GM12872 (cell line): ENCODE measurements at regions not wholly inside any gene's neighbourhood (a gene's known extent, or its start where the extent isn't known, plus 50 kb on each side); places are given as distances from the start of the nearest gene placed in this dataset.

Source experiments
- TF ChIP-seq, protein P1 (sequence below): IDR thresholded peaks from 3 replicates; pipeline ENCODE4 v1.5.1; 2011; ENCODE audit warnings: low read depth, mild to moderate bottlenecking, low read length, moderate library complexity; ENCODE audit not compliant: insufficient read depth

DNA sequence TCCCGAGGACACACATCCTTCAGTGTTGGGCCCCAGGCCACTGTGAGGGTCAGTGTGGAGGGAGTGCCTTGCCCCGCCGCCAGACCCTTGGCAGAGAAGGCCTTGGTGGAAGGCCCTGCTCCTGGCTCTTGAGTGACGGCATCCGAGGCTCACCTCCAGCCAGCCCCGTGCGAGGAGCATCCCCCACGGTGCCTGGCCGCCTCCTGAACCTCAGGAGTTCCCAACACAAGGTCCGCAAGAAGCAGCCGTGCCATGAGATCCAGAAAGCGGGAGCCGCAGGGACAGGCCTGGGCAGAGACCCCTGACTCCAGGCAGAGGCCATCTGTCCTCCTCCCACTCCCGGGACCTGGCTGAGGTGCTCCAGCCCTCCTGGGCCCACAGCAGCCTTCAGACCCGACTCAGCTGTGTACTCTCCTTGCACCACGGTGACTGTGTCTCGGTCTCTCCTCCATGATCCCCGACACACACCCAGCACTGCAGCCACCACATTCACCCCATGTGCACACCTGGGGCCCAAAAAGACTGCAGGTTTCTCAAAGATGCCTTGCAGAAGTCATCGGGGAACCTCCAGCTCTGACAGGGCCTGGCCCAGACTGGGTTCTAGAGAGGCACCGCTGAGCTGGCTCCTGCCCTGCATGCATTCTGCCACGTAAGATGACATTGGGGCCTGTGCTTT lies 870.2 kb downstream of the BRD1 start:
- TF ChIP-seq, protein P1, sequence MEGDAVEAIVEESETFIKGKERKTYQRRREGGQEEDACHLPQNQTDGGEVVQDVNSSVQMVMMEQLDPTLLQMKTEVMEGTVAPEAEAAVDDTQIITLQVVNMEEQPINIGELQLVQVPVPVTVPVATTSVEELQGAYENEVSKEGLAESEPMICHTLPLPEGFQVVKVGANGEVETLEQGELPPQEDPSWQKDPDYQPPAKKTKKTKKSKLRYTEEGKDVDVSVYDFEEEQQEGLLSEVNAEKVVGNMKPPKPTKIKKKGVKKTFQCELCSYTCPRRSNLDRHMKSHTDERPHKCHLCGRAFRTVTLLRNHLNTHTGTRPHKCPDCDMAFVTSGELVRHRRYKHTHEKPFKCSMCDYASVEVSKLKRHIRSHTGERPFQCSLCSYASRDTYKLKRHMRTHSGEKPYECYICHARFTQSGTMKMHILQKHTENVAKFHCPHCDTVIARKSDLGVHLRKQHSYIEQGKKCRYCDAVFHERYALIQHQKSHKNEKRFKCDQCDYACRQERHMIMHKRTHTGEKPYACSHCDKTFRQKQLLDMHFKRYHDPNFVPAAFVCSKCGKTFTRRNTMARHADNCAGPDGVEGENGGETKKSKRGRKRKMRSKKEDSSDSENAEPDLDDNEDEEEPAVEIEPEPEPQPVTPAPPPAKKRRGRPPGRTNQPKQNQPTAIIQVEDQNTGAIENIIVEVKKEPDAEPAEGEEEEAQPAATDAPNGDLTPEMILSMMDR, result no peak

DNA sequence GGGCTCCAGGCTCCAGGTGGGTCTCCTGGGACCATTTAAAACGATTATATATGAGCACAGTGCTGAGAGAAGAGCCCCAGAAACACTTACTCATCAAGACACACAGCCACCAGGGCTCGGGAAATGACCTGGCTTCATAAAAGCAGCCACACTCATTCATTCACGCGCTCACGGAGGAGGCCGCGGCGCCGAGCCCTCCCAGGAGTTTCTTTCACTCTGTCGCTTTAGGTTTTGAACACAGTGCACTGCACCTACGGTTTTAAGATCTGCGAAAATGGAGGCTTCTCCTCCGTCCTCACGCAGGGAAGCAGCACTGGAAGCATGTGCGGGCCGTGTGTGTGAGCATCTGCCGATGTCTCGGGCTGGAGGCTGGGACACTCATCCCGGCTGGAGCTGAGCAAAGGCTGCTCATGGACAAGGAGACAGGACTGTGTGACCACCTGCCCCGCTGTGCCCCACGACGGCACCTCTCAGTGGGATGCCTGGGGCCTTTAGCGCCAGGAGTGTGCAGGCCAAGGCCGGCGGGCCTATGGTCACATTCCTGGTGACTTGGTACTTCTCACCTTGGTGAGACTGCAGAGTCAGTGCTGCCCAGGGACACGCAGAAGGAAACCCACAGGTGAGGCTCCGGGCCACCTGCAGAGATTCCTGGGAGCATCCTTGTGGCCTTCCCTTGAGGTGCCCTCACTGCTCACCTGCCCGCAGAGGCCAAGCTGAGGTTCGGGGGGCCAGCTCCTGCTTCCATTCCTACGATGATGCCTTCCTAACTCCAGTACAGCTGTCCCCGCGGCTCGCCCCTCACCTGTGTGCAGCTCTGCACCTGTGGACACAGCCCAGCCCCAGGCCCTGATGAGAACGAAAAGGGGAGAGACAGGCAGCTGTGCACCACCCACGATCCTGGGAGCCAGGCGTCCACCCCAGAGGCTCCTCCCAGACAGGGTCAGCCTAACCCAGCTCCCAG lies 872.0 kb downstream of the BRD1 start:
- TF ChIP-seq, protein P1, result no peak

DNA sequence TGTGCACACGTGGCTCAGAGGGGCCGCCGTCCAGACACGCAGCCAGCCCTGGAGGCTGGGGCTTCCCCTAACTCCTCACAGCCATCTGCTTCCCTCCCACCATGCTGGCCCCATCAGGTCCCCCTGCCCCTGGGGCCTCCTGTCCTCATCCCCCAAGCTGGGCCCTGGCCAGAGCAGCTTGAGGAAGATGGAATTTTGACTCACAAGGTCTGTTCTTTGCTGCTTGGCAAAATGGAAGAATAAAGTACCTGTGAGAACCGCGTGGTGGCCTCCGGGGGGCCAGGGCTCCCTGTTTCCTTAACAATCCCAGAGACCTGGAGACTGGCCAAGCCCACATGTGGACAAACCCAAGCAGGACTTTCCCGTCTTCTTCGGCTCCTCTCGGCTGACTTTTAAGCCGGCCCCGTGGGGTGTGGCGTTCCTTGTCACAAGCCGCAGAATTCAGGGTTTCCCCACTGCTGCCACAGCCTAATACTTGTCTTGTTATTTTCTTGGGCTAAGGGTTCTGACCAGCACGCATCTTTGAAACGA lies 872.8 kb downstream of the BRD1 start:
- TF ChIP-seq, protein P1, result no peak

DNA sequence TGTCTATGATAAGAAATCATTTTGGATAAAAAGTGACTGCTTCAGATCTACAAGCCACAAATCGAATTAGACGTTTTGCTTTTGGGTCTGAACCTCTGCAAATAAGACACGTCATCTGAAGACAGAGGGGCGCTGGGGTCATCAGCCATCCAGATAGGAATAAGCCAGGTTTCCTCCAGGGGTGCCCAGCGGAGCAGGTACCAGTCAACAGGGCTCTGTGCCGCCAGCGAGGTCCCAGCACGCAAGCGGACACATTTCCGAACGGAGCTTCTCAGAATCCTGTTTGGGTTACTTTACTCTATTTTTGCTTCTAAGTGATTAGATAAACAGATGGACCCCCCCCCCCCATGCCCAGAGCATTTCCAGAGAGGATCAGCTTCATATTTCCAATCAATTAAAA lies 873.8 kb downstream of the BRD1 start:
- TF ChIP-seq, protein P1, result no peak

DNA sequence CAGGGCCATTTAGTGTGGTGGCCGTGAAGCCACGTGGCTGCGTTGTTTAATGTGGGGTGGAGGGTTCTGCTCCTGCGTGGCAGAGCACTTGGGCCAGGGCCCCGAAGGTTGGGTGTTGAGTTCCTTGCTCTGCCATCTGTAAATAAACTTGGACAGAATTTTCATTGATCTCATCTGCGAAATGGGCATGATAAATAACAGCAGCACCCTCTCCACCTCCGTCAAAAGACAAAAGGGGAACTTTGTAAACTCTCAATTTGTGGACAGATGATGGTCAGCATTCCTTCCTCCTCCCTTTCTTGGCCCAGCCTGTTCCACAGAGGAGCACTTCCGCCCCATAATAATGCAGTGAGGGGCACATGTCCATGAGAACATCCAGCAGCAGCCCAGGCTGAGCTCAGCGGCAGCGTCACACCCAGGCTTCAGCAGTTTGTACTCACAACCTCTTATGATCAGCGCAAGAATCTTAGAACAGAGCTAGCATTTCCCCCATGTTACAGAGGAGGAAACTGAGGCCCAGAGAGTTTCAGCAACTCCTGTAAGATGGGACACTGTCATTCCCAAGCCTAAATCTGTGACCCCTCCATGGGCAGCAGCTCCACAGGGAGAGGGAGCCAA lies 874.5 kb downstream of the BRD1 start:
- TF ChIP-seq, protein P1, result no peak

DNA sequence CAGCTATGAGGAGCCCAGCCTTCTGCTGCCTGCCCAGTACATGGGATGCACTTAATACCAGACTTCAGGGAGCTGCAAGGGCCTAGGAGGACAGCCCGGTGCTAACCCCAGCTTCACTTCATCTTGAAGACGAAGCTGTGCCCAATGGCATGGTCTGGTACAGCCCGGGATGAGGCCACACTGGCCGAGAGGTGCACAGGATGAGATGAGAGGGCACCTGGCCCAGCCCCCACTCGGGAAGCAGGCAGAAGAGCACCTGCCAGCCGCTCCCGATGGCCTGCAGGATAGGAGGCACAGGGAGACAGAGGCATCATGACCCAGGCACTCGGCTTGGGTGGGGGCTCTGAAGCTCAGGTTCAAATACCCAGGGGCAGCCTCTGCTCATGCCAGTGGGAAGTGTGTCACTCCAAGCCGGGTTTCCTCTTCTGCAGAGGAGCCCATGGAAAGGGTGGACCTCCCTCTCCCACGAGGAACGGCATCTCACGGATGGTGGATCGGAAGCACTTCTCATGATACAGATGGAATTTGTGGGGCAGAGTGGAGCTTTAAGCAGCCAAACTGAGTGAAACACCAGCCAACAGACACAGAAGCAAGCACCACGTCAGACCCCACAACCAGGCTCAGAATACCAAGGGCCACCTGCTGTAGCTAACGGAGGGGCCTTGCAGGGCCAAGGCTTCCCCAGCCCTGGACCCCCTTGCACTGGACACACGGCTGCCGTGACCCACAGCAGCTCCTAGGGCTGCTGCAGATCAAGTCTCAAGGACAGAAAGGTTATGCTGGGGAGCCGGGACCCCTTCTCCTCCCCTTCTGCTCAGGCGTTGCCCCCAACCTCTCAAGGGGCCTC lies 875.2 kb downstream of the BRD1 start:
- TF ChIP-seq, protein P1, result no peak

DNA sequence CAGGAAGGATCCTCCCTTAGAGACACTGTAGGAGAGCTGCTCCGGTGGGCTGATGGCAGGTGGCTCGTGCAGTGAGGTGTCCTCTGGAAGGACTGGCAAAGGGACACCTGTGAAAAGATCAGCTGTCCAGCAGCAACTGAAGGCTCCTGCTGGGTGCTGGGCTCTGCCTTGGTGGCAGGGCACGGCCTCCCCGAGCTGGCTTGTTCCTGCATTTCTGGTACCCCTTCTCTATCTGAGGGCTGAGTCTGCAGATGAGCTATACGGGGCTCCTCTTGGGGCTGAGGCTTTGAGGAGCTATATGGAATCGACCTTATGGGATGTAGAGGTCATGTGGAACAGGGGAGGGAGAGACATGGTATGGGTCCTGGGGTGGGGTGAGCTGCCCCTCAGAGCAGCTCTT lies 875.8 kb downstream of the BRD1 start:
- TF ChIP-seq, protein P1, result no peak
